IgD-negative memory B cell (primary cell): ENCODE measurements at regions not wholly inside any gene's neighbourhood (a gene's known extent, or its start where the extent isn't known, plus 50 kb on each side); places are given as distances from the start of the nearest gene placed in this dataset.

Experiments used
- H3K27ac Mint-ChIP-seq, 3 donors: one replicate each; pipeline ENCODE4 v1.8.0; 2020 to 2022; ENCODE audit warnings: mild to moderate bottlenecking in 3 of 3, mixed read lengths in 3 of 3, moderate library complexity in 1 of 3
- H3K27me3 Mint-ChIP-seq: one replicate; pipeline ENCODE4 v1.8.0; 2021; ENCODE audit warnings: mixed read lengths
- H3K36me3 Mint-ChIP-seq: one replicate; pipeline ENCODE4 v1.8.0; 2020; ENCODE audit warnings: mild to moderate bottlenecking, mixed read lengths
- H3K4me1 Mint-ChIP-seq, 3 donors: one replicate each; pipeline ENCODE4 v1.8.0; 2020 to 2022; ENCODE audit warnings: mixed read lengths in 3 of 3, mild to moderate bottlenecking in 1 of 3
- H3K4me3 Mint-ChIP-seq, 4 donors: one replicate each; pipeline ENCODE4 v1.8.0; 2020 to 2022; ENCODE audit warnings: mild to moderate bottlenecking in 4 of 4, mixed read lengths in 4 of 4, moderate library complexity in 3 of 4
- H3K9me3 Mint-ChIP-seq, 3 donors: one replicate each; pipeline ENCODE4 v1.8.0; 2020 to 2021; ENCODE audit warnings: mixed read lengths in 3 of 3, mild to moderate bottlenecking in 1 of 3

DNA sequence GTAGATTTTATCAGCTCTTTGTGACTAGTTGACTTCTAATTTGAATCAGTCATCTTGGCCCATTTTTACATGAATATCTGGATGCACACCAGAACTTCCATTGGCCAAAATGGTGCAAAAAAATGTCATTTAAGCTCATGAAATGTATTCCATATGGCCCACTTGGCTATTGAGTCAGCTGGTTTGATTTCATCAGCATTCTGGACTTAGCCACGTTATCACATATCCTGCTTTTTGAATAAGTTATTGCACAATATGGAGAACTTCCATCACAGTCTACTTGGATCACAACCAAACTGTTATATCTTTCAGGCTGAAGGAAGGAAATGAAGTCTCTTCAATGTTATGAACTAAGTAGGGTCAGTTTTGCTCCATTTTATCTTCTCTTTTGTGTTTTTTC is 640.6 kb downstream of the PCDH7 start:
- Mint-ChIP-seq H3K4me1 (no peaks in the 10 kb centered on the region), H3K36me3 (peaks cover 3% of the 10 kb centered on the region), H3K9me3 (peaks cover 0 to 11% (median 6%) of the 10 kb centered on the region in 3 donors), H3K4me3 (no peak overlapping the region), H3K27me3 (no peaks in the 10 kb centered on the region), H3K27ac (no peak overlapping the region)

DNA sequence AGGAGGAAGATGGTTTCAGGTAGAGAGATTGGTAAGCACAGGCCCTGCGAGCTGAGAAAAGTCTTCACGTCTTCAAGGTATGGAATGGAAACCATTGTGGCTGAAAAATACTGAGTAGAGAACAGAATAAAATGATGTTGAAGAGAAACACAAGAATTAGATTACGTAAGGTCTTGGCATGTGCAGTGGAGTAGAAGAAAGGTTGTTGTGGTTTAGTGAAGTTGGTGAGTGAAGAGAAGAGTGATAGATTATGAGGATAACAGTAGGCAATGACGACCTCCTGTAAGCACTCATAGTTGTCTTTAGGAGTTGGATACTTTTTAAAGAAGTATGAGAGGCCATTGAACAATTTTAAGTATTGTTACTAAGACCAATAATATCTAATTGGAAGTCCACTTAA is 642.6 kb downstream of the PCDH7 start:
- Mint-ChIP-seq H3K36me3 (peaks cover 3% of the 10 kb centered on the region), H3K27me3 (no peaks in the 10 kb centered on the region), H3K27ac (no peak overlapping the region), H3K9me3 (peaks cover 0 to 11% (median 6%) of the 10 kb centered on the region in 3 donors), H3K4me3 (no peak overlapping the region), H3K4me1 (no peaks in the 10 kb centered on the region)

DNA sequence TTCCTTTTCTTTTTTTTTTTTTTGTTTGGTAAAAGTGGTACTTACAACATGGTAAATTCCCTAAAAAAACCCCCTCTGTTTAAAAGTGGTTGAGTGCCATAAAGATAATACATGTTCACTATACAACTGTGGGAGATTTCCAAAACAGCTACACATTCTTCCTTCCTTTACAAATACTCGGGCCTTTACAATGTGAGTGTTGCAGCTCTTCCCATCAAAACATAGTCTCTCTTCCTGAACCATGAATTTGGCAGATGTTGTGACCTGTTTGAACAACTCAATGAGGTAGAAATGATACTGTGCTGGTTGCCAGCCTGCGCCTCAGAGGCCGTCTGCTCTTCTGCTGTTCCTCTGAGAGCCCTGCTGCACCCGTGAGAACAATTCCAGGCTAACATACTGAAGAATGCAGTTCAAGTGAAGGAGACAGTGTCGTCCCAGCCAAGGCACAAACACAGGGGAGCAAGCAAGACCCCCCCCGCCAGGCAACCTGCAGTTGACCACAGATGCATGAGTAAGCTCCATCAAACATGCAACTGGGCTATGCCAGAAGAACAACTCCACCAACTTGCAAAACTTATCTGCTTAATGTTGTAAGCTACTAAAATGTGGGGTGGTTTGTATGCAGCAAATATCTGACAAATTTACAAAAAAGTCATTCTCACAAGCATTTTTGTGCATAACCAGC is 645.0 kb downstream of the PCDH7 start:
- H3K36me3 Mint-ChIP-seq, result peaks cover 4% of the 10 kb centered on the region
- H3K27me3 Mint-ChIP-seq, result no peaks in the 10 kb centered on the region
- H3K27ac Mint-ChIP-seq, result no peak overlapping the region
- H3K4me1 Mint-ChIP-seq, result no peaks in the 10 kb centered on the region
- peaks cover 0 to 11% (median 6%) of the 10 kb centered on the region in 3 donors for H3K9me3 Mint-ChIP-seq
- H3K4me3 Mint-ChIP-seq, result no peak overlapping the region

DNA sequence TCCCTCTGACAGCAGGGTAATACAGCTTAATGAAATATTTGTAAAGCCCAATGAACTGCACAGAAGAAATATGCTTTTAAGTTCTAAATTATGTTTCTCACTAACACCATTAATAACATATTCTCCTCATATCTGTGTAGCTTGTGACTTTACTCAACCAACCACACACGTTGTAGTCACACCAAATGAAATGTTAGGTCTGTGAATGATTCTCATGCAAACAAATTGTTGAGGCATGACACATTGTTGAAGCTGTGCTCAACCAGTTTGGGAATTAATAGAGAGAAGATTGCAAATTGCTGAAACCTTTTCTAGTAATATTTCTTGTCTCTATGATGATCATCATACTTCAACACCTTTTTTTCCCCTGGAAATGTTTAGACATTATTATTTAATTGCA is 645.9 kb downstream of the PCDH7 start:
- H3K27me3 Mint-ChIP-seq, result no peaks in the 10 kb centered on the region
- no peak overlapping the region for H3K27ac Mint-ChIP-seq
- H3K9me3 Mint-ChIP-seq, result peaks cover 0 to 11% (median 3%) of the 10 kb centered on the region in 3 donors
- peaks cover 4% of the 10 kb centered on the region for H3K36me3 Mint-ChIP-seq
- H3K4me3 Mint-ChIP-seq, result no peak overlapping the region
- H3K4me1 Mint-ChIP-seq, result peaks cover 0 to 3% (median 0%) of the 10 kb centered on the region in 3 donors

DNA sequence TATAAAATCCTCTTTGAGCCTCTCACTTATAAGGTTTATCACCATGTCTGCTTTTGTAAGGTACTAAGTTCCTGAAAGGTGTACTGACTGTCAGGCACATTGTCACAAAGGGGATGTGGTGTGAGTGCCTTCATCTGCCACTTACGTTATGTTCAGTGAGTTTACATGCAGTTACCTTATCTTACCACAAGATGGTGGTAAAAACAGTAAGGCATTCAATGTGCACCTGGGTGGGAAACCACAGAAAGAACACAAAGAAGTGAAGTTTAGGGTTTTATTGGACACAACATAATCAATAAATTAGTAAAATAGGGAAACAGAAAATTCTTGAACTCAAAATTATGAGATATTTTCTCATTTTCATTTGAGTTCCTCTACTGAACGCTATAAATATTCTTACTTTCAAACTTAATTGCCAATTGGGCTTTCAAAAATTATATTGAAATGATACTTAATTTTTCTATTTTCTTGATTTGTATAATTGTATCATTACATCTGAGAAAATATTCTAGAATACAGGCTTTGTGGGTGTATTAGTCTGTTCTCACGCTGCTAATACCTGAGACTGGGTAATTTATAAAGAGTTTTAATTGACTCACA is 650.8 kb downstream of the PCDH7 start:
- Mint-ChIP-seq H3K9me3 (peaks cover 0 to 3% (median 3%) of the 10 kb centered on the region in 3 donors), H3K4me3 (no peak overlapping the region), H3K27me3 (no peaks in the 10 kb centered on the region), H3K36me3 (peaks cover 2% of the 10 kb centered on the region), H3K27ac (no peak overlapping the region), H3K4me1 (peaks cover 0 to 3% (median 0%) of the 10 kb centered on the region in 3 donors)

DNA sequence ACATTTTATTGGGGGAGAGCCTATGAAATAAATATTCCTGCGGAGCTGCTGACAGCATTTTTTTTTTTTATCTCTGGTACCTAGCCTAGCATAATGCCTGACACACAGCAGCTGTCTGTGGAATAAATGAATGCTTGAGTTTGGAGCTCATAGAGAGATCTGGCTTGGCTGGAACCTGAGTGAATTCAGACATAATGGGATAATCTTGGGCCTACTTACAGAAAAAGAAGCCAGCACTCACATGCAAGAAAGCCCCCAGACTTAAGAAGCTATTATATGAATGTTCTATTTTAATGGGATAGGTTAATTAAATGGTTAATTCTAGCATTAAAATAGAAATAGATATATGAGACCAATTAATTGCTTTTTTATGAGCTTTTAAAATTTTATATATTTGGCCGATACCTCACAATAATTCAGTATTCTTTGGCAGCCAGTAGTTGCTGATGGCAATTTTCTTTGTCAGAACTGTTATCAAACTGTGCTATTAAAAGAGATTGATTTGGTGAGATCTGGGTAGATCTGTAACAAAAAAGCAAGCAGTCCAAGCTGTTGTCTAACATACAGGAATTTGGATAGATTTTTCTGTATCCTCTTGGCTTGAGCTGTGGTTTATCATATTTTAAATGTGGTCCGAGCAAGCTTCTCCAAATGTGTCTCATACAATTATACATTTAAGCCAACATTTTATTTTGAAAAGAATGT is 654.2 kb downstream of the PCDH7 start:
- H3K27me3 Mint-ChIP-seq, result no peaks in the 10 kb centered on the region
- peaks cover 0 to 3% (median 0%) of the 10 kb centered on the region in 3 donors for H3K4me1 Mint-ChIP-seq
- H3K4me3 Mint-ChIP-seq, result no peak overlapping the region
- peaks cover 1 to 10% (median 3%) of the 10 kb centered on the region in 3 donors for H3K9me3 Mint-ChIP-seq
- H3K36me3 Mint-ChIP-seq, result no peaks in the 10 kb centered on the region
- no peak overlapping the region for H3K27ac Mint-ChIP-seq

DNA sequence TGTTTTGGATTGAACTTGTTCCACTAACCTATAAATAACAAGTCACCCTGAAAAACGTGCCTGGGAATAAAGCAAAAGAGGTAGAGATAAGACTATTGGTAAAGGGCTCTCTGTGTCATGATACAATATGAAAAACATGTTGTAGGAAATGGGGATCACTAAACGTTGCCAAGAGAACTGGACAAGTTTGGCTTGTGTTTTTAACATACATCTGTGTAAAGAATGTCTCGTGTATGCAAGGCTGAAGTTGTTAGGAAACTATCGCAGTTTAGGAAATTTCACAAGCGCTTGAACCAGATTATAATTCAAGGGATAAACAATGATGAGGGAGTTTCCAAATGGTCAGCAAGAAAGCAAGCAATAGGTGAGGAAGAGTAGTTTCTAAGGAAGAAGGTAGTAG is 655.8 kb downstream of the PCDH7 start:
- no peaks in the 10 kb centered on the region for H3K27me3 Mint-ChIP-seq
- H3K36me3 Mint-ChIP-seq, result no peaks in the 10 kb centered on the region
- no peak overlapping the region for H3K4me3 Mint-ChIP-seq
- H3K4me1 Mint-ChIP-seq, result peaks cover 0 to under 1% (median 0%) of the 10 kb centered on the region in 3 donors
- no peak overlapping the region for H3K27ac Mint-ChIP-seq
- H3K9me3 Mint-ChIP-seq, result peaks cover 1 to 10% (median 3%) of the 10 kb centered on the region in 3 donors

DNA sequence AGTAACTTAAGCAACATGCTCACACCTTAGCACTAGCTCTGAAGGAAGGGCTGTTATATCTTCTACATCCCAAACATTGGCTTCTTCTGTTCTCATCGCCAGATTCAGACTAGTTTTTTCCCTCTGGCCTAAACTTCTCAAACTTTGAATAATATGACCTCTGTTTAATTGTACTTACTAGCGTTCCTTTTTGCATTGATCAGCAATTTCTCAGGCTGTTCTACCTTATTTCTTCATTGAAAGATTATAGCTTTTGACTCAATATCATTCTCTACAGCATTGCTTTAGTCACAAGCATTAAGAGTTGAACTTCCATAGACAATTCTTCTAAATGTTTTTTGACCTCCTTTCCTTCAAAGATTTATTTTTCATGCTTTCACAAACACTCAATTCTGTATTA is 659.2 kb downstream of the PCDH7 start:
- no peak overlapping the region for H3K27ac Mint-ChIP-seq
- peaks cover 0 to 10% (median 1%) of the 10 kb centered on the region in 3 donors for H3K9me3 Mint-ChIP-seq
- H3K27me3 Mint-ChIP-seq, result no peaks in the 10 kb centered on the region
- no peaks in the 10 kb centered on the region for H3K4me1 Mint-ChIP-seq
- no peaks in the 10 kb centered on the region for H3K36me3 Mint-ChIP-seq
- H3K4me3 Mint-ChIP-seq, result no peak overlapping the region

DNA sequence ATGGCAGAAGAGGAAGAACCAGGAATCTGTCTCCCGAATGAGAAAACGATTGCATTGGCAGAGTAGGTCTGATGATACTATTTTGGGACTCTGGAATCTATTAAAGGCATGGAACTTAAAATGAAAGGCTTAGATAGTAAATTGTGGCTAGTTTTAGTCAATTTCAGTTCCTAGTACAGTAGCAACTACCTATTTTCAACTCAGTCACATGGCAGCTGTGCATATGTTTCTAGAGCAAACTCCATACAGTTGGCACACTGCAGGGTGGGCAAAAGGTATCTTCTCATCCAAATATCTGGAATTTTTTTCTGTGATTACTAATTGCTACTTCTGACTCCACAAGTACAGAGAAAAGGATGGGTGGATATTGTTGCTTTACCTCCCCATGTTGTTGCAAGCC is 663.6 kb downstream of the PCDH7 start:
- H3K4me3 Mint-ChIP-seq, result no peak overlapping the region
- no peak overlapping the region for H3K27ac Mint-ChIP-seq
- no peaks in the 10 kb centered on the region for H3K27me3 Mint-ChIP-seq
- H3K9me3 Mint-ChIP-seq, result no peaks in the 10 kb centered on the region
- H3K36me3 Mint-ChIP-seq, result peaks cover 2% of the 10 kb centered on the region
- no peaks in the 10 kb centered on the region for H3K4me1 Mint-ChIP-seq

DNA sequence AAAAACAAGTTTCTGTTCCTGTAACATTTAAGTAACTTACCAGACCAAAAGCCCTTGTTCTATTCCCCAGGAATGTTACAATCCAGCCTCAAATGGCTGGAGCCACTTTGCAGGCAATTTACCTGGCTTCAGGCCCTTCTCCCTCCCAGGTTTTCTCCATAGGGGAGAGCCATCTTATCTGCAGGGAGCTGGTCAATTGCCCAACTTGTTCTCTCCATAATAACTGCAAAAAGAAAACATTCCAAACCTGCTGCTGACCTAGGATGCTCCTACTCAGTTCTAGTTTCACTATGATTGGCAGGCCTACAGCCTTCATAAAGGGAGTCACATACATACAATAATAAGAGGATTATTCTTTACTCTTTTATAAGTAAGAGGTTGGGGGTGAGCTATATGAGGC is 670.7 kb downstream of the PCDH7 start:
- Mint-ChIP-seq H3K36me3 (no peaks in the 10 kb centered on the region), H3K9me3 (peaks cover 0 to 6% (median 2%) of the 10 kb centered on the region in 3 donors), H3K4me3 (no peak overlapping the region), H3K4me1 (no peaks in the 10 kb centered on the region), H3K27me3 (no peaks in the 10 kb centered on the region), H3K27ac (no peak overlapping the region)

DNA sequence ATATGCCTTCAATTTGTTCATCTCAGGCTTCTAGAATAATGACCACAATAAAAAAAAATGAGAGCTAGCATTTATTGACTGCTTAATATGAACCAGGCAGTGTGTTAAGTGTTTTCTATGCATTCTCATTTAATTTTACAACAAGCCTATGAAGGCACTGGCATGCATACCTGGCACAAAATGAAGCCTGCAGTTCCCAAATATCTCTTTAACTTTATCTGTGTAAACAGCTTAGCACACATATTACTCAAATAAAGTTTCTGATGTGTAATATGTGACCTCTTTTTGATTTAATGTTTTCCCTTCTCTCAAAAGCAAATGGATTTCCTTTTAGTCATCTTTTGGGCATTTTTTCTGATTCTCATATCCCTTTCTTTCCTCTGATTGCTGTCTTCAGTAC is 671.8 kb downstream of the PCDH7 start:
- Mint-ChIP-seq H3K27me3 (no peaks in the 10 kb centered on the region), H3K9me3 (peaks cover 0 to 6% (median 2%) of the 10 kb centered on the region in 3 donors), H3K4me3 (no peak overlapping the region), H3K4me1 (no peaks in the 10 kb centered on the region), H3K27ac (no peak overlapping the region), H3K36me3 (no peaks in the 10 kb centered on the region)

DNA sequence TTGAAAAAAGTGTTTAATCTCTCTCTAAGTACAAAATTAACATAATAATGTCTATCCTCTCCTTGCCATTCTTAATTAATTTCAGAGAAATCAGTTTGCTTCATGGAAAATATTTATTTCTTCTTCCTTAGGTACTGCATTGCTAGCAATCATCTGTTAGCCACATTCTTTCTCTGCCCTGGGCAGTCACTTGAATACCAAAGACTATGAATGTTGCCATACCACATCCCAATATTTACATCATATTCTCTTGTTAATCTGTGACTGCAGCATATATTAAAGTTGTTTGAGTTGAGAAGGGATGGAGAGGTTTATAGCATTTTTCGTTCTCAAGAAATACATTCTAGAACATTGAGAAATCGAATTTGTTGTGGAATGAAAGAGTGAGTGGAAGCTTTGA is 672.8 kb downstream of the PCDH7 start:
- H3K27ac Mint-ChIP-seq, result no peak overlapping the region
- peaks cover 0 to 6% (median 2%) of the 10 kb centered on the region in 3 donors for H3K9me3 Mint-ChIP-seq
- peak overlapping the region in 1 of 4 donors; percentile 54 for H3K4me3 Mint-ChIP-seq
- H3K4me1 Mint-ChIP-seq, result no peaks in the 10 kb centered on the region
- no peaks in the 10 kb centered on the region for H3K27me3 Mint-ChIP-seq
- no peaks in the 10 kb centered on the region for H3K36me3 Mint-ChIP-seq

DNA sequence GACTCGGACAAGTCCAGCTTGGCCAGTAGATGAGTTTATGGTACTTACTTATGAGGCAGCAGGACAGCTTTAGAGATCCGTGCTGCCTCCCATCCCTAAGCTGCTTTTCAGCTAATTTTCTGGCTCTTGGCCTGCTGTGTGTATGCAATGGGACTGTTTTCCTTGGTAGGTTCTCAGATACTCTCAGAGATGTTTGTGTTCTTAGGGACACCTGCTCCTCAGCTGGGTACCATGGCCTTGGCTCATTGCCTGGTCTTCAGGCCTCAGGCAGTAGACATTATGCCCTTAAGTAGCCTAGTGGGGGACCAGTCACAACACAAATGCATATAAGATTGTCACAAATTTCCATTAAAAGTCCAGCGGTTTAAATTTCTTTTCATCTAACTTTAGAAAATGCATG is 688.0 kb downstream of the PCDH7 start:
- peaks cover 2 to 10% (median 6%) of the 10 kb centered on the region in 3 donors for H3K9me3 Mint-ChIP-seq
- H3K27me3 Mint-ChIP-seq, result no peaks in the 10 kb centered on the region
- peaks cover 0 to 2% (median 0%) of the 10 kb centered on the region in 3 donors for H3K4me1 Mint-ChIP-seq
- no peak overlapping the region for H3K27ac Mint-ChIP-seq
- no peak overlapping the region for H3K4me3 Mint-ChIP-seq
- no peaks in the 10 kb centered on the region for H3K36me3 Mint-ChIP-seq

DNA sequence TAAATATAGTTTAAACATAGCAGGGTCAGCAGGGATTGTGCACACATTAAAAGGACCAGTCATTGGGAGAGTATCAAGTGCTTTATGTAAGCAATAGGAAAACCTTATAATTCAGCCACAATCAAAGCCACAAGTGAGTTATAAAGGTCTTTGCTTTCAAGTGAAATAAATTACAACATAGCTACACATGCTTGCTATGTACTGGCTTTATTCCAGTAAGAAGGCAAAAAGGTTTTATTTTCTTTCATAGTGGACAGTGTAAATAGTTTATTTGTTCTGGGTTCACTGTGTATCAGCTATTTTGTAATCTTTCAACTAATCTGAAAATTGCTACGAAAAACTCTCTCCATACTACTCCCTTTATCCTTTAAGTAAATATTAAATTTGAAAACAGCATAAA is 691.4 kb downstream of the PCDH7 start:
- Mint-ChIP-seq H3K27ac (no peak overlapping the region), H3K27me3 (no peaks in the 10 kb centered on the region), H3K4me1 (peaks cover 0 to 2% (median 0%) of the 10 kb centered on the region in 3 donors), H3K4me3 (no peak overlapping the region), H3K9me3 (peaks cover 2 to 14% (median 7%) of the 10 kb centered on the region in 3 donors), H3K36me3 (no peaks in the 10 kb centered on the region)

DNA sequence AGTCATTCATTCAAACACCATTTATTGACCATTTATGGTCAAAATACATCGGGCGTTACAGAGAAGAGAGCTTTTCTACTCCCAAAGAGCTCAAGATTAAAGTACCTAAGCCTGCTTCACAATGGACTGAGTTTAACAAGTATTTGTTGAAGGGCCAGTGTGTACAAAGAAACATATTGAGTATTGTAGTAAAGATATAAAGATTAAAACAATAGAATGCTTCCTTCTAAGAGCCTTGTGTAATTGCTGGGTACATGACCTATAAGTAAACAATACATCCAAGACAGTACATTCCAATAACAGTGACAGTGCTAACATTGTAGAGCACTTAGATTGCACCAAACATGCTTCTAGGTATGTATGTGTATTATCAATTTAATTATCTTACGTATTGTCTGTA is 695.5 kb downstream of the PCDH7 start:
- H3K27ac Mint-ChIP-seq, result no peak overlapping the region
- H3K9me3 Mint-ChIP-seq, result peaks cover 2 to 11% (median 2%) of the 10 kb centered on the region in 3 donors
- peaks cover 0 to under 1% (median 0%) of the 10 kb centered on the region in 3 donors for H3K4me1 Mint-ChIP-seq
- H3K27me3 Mint-ChIP-seq, result no peaks in the 10 kb centered on the region
- no peaks in the 10 kb centered on the region for H3K36me3 Mint-ChIP-seq
- no peak overlapping the region for H3K4me3 Mint-ChIP-seq
